BLaER1 (cell line): ENCODE measurements at regions not wholly inside any gene's neighbourhood (a gene's known extent, or its start where the extent isn't known, plus 50 kb on each side); places are given as distances from the start of the nearest gene placed in this dataset.

Experiments
- H3K27ac ChIP-seq: shearing (Covaris generic); formaldehyde crosslinking; 2 replicates; pipeline ENCODE4 v1.8.1; 2022
- H3K27me3 ChIP-seq: shearing (Covaris generic); formaldehyde crosslinking; 2 replicates; pipeline ENCODE4 v1.8.1; 2022
- H3K36me3 ChIP-seq: shearing (Covaris generic); formaldehyde crosslinking; 2 replicates; pipeline ENCODE4 v1.8.1; 2022
- H3K4me1 ChIP-seq: shearing (Covaris generic); formaldehyde crosslinking; 2 replicates; pipeline ENCODE4 v1.8.1; 2022
- H3K4me2 ChIP-seq: shearing (Covaris generic); formaldehyde crosslinking; 2 replicates; pipeline ENCODE4 v1.8.1; 2022
- H3K4me3 ChIP-seq: shearing (Covaris generic); formaldehyde crosslinking; 2 replicates; pipeline ENCODE4 v1.8.1; 2022
- H3K9ac ChIP-seq: shearing (Covaris generic); formaldehyde crosslinking; 2 replicates; pipeline ENCODE4 v1.8.1; 2022
- H3K9me3 ChIP-seq: shearing (Covaris generic); formaldehyde crosslinking; 2 replicates; pipeline ENCODE4 v1.8.1; 2022
- H4K20me1 ChIP-seq: shearing (Covaris generic); formaldehyde crosslinking; 2 replicates; pipeline ENCODE4 v1.8.1; 2022
- Cebpa-rat ChIP-seq: shearing (Covaris generic); IDR thresholded peaks from 2 replicates; pipeline ENCODE4 v1.8.1; 2022

DNA sequence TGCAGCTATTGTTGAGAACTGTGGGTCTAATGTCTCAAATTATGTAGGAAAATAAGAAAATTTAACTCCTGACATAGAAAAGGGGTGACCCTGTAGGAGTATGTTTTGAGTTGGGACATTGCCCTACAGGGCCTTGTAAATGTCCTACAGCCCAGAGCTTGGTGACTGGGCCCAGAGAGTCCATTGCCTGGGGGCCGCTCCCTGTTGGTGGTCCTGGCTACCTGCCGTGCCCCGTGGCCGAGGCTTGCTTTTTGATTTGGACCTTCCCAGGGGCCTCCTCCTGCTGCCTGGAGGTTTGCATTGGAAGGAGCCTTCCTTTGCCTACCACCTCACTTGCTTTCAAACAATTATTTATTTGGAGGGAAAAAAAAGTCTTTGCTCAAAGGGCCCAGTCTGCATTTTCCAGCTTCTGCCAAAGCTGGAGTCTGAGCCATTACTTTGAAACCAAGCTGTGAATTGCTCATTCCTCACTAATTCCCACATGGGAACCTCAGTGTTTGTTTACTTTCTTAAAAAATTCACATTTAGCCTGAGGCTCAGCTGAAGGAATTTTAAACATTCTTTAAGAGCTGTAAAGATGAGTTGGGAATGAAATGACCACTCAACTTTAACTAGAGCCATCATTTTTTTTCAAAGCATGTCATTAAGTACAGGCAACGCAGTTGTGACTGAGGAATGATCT is 355.0 kb downstream of the GLRX3 start:
- Histone ChIP-seq H3K4me2 (no peak overlapping the region), H4K20me1 (no peaks in the 10 kb centered on the region), H3K4me1 (no peaks in the 10 kb centered on the region), H3K36me3 (no peaks in the 10 kb centered on the region), H3K9ac (no peak overlapping the region), H3K9me3 (no peaks in the 10 kb centered on the region), H3K4me3 (no peak overlapping the region), H3K27ac (no peak overlapping the region), H3K27me3 (no peaks in the 10 kb centered on the region)
- no peak for TF ChIP-seq Cebpa-rat

DNA sequence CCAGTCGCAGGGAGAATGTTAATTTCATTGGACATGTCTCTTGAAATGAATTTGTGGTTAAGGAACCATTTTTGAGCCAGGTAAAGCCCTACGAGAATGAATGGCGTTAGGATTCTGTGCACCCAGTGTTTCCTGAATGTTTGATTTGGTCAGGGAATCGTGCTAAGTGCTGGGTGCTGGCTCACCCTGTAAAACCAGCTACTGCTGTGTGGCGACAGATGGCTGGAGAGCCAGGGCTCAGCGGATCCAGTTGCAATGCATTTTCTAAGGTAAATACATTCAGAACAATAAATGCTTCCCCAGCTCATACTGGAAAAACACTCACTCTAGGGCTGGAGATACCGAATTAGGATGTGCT is 355.5 kb downstream of the GLRX3 start:
- H3K27me3 ChIP-seq = no peaks in the 10 kb centered on the region
- no peak overlapping the region for H3K4me2 ChIP-seq
- no peak overlapping the region for H3K27ac ChIP-seq
- no peaks in the 10 kb centered on the region for H3K36me3 ChIP-seq
- no peaks in the 10 kb centered on the region for H3K9me3 ChIP-seq
- no peaks in the 10 kb centered on the region for H4K20me1 ChIP-seq
- no peak for TF ChIP-seq Cebpa-rat
- H3K4me1 ChIP-seq = no peaks in the 10 kb centered on the region
- no peak overlapping the region for H3K4me3 ChIP-seq
- H3K9ac ChIP-seq = no peak overlapping the region

DNA sequence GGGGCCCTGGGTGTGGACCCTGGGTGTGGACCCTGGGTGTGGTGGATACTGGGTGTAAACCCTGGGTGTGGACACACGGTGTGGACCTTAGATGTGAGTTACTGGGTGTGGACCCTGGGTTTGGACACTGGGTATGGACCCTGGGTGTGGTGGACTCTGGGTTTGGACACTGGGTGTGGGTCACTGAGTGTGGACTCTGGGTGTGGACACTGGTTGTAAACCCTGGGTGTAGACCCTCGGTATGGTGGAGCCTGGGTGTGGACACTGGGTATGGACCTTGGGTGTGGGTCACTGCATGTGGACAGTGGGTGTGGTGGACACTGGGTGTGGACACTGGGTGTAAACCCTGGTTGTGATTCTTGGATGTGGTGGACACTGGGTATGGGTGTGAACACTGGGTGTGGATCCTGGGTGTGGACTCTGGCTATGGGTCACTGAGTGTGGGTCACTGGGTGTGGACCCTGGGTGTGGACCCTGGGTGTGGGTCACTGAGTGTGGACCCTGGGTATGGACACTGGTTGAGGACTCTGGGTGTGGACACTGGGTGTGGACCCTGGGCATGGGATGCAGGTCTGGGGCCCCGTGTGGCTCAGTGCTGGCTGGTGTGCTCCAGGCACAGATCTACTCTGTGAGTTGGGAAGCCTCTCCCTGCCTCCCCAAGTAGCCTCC is 356.2 kb downstream of the GLRX3 start:
- H3K4me1 ChIP-seq = peaks cover 6% of the 10 kb centered on the region
- H4K20me1 ChIP-seq = no peaks in the 10 kb centered on the region
- H3K9ac ChIP-seq = no peak overlapping the region
- no peak overlapping the region for H3K4me3 ChIP-seq
- H3K27ac ChIP-seq = no peak overlapping the region
- no peaks in the 10 kb centered on the region for H3K27me3 ChIP-seq
- H3K9me3 ChIP-seq = no peaks in the 10 kb centered on the region
- H3K4me2 ChIP-seq = no peak overlapping the region
- no peak for TF ChIP-seq Cebpa-rat
- H3K36me3 ChIP-seq = no peaks in the 10 kb centered on the region

DNA sequence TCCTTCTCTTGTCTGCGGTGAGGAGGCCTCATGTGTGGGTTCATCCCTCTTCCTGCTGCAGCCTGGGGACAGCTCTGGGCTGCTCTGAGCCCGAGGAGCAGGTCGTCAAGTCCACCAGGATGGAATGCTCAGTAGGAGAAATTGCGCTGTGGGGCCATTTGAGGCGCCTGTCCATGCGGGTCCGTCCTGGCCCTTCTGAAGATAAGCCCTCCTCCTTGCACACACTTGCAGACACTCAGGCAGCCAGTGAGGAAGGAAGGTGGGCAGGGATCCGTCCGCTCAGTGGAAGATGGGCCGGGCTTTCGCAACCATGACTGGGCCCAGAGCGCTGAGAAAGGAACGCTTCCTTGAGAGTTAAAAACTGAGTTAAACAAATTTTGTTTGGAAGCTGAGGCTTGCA is 356.8 kb downstream of the GLRX3 start:
- TF ChIP-seq Cebpa-rat = no peak
- no peaks in the 10 kb centered on the region for H3K9me3 ChIP-seq
- H3K27me3 ChIP-seq = no peaks in the 10 kb centered on the region

DNA sequence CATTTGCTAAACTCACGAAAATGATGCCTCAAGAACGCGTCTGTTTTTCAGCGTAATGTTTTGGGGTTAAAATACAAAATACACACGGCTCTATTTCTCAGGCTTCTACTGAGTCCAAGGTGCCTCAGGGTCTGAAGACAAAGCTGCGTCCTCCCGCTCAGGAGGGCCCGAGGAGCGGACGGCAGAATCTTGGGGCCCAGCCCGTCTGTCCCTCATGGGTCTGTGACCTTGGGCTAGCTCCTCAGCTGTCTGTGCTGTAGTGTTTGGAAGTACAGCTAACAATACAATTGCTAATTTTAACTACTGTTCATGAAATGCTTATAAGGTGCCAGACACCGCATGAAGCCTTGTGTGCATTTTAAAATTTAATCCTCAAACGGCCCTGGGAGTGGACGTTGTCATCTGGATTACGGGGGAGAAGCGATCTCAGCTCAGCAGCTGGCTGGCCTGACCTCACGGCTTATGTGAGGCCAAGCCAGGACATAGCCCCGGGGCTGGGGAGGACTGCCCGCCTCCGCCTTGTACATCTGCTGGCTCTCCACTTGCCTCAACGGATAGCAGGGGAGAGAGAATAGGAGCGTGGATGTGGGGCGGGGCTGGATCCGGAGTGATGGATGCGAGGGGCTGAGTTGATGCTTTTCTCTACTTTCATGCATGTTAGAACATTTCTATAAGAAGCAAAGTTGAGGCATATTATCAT is 357.4 kb downstream of the GLRX3 start:
- Histone ChIP-seq H3K36me3 (no peaks in the 10 kb centered on the region), H3K9me3 (no peaks in the 10 kb centered on the region), H3K4me1 (peaks cover 6% of the 10 kb centered on the region), H3K9ac (no peak overlapping the region), H3K4me2 (no peak overlapping the region), H3K27me3 (no peaks in the 10 kb centered on the region), H3K27ac (no peak overlapping the region), H3K4me3 (no peak overlapping the region), H4K20me1 (no peaks in the 10 kb centered on the region)
- no peak for TF ChIP-seq Cebpa-rat

More for the DNA sequence above, 356.8 kb downstream of the GLRX3 start:
- H3K4me3 ChIP-seq = no peak overlapping the region
- H3K4me1 ChIP-seq = peaks cover 6% of the 10 kb centered on the region
- no peaks in the 10 kb centered on the region for H4K20me1 ChIP-seq
- no peaks in the 10 kb centered on the region for H3K36me3 ChIP-seq
- no peak overlapping the region for H3K27ac ChIP-seq
- no peak overlapping the region for H3K9ac ChIP-seq
- H3K4me2 ChIP-seq = no peak overlapping the region

DNA sequence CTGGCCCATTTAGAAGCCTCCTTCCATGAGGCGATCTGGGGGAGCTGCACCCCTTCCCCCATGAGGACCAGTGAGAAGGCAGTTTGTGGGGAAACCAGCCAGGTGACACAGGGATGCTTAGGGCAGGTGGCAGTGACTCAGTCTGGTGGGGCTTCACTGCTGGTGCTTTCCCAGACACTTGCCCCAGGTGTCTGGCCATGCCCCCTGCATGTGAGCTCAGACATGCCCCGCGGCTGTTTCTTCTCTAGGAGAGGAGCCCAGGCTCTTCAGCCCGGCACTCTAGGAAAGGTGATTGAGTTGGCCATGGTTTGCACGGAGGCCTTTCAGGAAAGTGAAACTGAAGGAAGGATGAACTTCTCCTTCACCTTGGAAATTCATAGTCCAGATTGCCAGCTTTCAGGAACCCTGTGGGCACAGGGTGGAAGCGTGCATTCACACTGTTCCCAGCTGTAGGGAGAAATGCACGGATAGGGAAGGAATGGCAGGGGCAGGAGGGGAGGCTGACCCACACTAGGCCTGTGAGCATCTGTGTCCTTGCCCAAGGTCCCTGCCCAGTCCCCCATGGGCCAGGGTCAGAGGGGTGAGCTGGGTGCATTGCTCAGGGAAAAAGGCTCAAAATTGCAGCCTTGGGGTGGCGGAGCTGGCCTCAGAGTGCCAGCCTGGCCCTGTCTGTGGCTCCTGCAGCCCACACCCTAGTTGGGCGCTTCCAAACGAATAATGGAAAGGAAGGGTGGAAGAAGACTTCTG is 359.1 kb downstream of the GLRX3 start:
- TF ChIP-seq Cebpa-rat = no peak
- Histone ChIP-seq H3K4me1 (peaks cover 6% of the 10 kb centered on the region), H3K9me3 (no peaks in the 10 kb centered on the region)

DNA sequence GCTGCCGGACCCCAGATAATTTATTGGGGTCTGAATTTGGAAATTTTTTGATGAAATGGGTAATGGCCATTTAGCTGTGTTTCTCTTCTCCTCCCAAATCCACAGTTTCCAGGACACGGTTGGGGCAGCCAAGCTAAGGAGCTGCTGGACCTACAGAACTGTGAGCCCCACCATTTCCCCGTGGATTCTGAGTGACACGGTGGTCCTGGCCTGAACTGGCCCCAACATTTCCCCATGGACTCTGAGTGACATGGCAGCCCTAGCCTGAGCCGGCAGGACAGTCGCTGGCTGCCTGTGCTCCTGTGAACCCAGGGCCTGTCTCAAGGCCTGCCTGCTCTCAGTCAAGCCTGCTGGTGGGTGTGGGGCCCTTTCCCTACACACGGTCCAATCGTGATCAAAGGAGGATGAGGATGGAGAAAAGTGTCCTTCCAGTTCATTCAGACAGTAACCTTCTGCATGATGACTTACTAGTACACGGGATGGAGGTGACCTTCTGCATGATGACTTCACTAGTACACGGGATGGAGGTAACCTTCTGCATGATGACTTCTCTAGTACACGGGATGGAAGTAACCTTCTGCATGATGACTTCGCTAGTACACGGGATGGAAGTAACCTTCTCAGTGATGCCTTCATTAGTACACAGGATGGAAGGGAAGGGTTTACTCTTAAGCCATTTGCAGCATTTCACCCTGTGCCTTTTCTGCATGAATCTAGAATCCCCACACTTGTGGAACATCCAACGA is 359.9 kb downstream of the GLRX3 start:
- TF ChIP-seq Cebpa-rat = no peak
- no peak overlapping the region for H3K27ac ChIP-seq
- no peaks in the 10 kb centered on the region for H3K36me3 ChIP-seq
- H3K4me3 ChIP-seq = no peak overlapping the region
- peaks cover 6% of the 10 kb centered on the region for H3K4me1 ChIP-seq
- no peaks in the 10 kb centered on the region for H4K20me1 ChIP-seq
- no peaks in the 10 kb centered on the region for H3K9me3 ChIP-seq
- H3K4me2 ChIP-seq = no peak overlapping the region
- H3K9ac ChIP-seq = no peak overlapping the region
- H3K27me3 ChIP-seq = no peaks in the 10 kb centered on the region

More for the DNA sequence above, 359.1 kb downstream of the GLRX3 start:
- Histone ChIP-seq H4K20me1 (no peaks in the 10 kb centered on the region), H3K27me3 (no peaks in the 10 kb centered on the region), H3K9ac (no peak overlapping the region), H3K27ac (no peak overlapping the region), H3K4me3 (no peak overlapping the region), H3K36me3 (no peaks in the 10 kb centered on the region), H3K4me2 (no peak overlapping the region)

DNA sequence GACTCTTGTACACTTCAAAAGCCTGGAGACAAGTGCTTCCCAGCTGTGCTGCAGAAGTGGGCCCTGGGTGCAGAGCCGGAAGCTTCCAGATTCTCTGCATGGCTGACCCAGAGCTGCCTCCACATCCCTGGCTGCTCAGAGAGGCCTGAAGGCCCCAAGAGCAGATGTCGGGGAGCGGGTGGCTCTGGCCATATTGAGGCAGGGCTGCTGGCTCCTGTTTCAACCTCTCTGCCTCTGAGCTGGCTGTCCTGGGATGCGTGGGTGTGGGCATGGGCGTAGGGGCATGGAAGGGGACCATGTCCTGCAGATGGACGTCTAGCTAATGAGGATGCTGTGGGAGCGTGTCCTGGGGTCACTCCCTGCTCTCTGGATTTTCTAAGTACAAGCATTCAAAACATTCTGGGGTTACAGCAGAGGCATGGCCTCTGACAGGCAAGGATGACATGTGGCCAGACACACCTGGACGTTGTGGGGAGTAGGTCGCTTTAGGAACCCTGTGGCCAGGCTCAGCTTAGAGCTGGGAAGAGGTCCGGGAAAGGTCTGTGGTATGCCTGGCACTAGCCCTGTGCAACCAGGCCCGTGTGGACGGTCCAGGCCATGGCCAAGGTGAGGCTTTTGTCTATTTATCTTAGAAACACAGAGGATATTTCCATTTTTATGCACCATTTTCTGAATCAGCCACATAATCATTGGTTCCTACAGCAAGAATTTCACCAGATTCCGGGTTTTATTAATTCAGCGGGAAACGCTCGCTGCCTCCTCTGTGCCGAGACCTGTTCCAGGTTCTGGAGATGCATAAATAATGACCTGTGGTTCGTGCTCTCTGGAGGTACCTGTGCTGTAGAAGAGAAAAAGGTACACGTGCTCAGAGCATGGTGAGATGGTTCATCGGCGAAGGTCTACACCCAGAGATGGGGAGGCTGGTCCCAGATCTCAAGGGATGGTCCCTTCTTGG is 361.1 kb downstream of the GLRX3 start:
- no peak overlapping the region for H3K27ac ChIP-seq
- H3K9me3 ChIP-seq = no peaks in the 10 kb centered on the region
- H3K9ac ChIP-seq = no peak overlapping the region
- TF ChIP-seq Cebpa-rat = no peak
- no peaks in the 10 kb centered on the region for H3K36me3 ChIP-seq
- H3K4me2 ChIP-seq = peak overlapping the region; percentile 0; the same call in 1 of the 2 replicates
- no peaks in the 10 kb centered on the region for H4K20me1 ChIP-seq
- no peak overlapping the region for H3K4me3 ChIP-seq
- peaks cover 6% of the 10 kb centered on the region for H3K4me1 ChIP-seq
- no peaks in the 10 kb centered on the region for H3K27me3 ChIP-seq
